ENCODE measurements at regions not wholly inside any gene's neighbourhood (a gene's known extent, or its start where the extent isn't known, plus 50 kb on each side); places are given as distances from the start of the nearest gene placed in this dataset.

DNA sequence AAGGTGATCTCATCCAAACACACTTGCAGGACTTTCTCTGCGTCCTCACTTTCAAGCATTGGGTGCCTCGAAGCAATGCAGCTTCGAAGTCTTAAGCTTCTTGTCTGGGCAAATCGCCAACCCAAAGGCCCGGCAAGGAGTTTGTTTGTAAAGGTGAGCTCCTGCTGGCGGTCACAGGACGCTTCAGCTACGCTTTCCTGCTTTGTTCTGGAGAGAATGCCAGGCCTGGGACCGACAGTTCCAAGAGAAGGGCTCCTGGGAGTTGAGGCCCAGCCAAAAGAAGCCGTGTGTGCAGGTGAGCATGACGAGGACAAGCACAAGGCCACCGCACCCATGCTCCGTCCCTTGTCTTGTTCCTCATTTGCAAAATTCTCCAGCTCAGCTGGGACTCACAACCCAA lies 106.6 kb upstream of the DOCK1 start:
- Histone ChIP-seq H3K27me3 (no peaks in the 10 kb centered on the region), H3K4me3 (no peak overlapping the region), H3K36me3 (no peaks in the 10 kb centered on the region), H3K4me1 (no peaks in the 10 kb centered on the region), H3K9me3 (peaks cover 0 to 13% (median 0%) of the 10 kb centered on the region in 11 donors), H3K27ac (no peak overlapping the region)
- TF ChIP-seq, protein P1, sequence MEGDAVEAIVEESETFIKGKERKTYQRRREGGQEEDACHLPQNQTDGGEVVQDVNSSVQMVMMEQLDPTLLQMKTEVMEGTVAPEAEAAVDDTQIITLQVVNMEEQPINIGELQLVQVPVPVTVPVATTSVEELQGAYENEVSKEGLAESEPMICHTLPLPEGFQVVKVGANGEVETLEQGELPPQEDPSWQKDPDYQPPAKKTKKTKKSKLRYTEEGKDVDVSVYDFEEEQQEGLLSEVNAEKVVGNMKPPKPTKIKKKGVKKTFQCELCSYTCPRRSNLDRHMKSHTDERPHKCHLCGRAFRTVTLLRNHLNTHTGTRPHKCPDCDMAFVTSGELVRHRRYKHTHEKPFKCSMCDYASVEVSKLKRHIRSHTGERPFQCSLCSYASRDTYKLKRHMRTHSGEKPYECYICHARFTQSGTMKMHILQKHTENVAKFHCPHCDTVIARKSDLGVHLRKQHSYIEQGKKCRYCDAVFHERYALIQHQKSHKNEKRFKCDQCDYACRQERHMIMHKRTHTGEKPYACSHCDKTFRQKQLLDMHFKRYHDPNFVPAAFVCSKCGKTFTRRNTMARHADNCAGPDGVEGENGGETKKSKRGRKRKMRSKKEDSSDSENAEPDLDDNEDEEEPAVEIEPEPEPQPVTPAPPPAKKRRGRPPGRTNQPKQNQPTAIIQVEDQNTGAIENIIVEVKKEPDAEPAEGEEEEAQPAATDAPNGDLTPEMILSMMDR (IDR thresholded peaks at IDR 0.05), result no peak
- no peak for DNase-seq
- intact Hi-C loops (cut with DNase I), result no loop called here
- ATAC-seq, result no peak
- 62 to 67% methylated on average over 13 of the region's 13 CpGs for WGBS, 2 donors

DNA sequence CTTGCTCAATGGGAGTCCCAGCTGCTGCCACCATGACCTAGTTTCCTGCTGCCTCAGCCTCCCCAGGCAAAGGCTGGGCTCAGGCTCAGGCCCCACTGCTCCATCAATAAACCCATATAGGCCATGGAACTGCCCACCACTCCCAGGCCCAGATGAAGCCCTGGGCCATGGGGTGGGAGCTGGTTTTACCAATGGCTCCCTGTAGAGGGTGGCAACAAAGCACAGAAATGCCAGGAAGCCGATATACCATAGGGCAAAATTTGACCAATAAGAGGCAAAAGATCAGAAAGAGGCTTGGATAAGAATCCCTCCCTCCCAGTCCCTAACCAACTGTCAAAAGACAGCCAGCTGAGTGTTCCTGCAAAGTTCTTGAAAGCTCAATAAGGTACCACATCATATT lies 101.8 kb upstream of the DOCK1 start:
- 86 to 90% methylated on average over 1 of the region's 1 CpG for WGBS, 2 donors
- TF ChIP-seq, protein P1 (IDR thresholded peaks at IDR 0.05), result no peak
- intact Hi-C loops (cut with DNase I), result no loop called here
- Histone ChIP-seq H3K27ac (no peak overlapping the region), H3K4me3 (no peak overlapping the region), H3K4me1 (no peaks in the 10 kb centered on the region), H3K9me3 (peaks cover 0 to 3% (median 0%) of the 10 kb centered on the region in 11 donors), H3K27me3 (no peaks in the 10 kb centered on the region), H3K36me3 (no peaks in the 10 kb centered on the region)
- no peak for ATAC-seq
- no peak for DNase-seq

DNA sequence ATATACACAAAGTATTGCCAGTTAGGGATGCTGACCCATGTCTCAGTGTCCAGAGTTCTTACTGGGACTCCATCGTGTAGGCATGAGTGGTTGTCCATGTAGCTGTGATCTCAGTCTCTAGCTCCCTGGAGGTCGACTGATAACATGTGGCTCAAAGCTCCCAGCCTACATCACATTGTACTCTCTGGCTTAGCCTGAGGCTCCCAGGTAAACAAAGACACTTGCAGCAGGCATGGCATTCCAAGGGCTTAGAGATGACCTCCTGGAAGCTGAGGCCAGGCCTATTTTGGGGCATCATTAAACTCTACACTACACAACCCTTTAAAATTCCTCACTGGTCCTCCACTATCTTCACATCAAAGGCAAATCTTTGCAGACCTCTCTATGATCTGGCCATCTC lies 100.8 kb upstream of the DOCK1 start:
- Histone ChIP-seq H3K27me3 (no peaks in the 10 kb centered on the region), H3K36me3 (no peaks in the 10 kb centered on the region), H3K4me3 (no peak overlapping the region), H3K27ac (no peak overlapping the region), H3K4me1 (no peaks in the 10 kb centered on the region), H3K9me3 (peaks cover 0 to 3% (median 0%) of the 10 kb centered on the region in 11 donors)
- no peak for ATAC-seq
- WGBS, 2 donors, result 58 to 62% methylated on average over 2 of the region's 2 CpGs
- intact Hi-C loops (cut with DNase I), result no loop called here
- TF ChIP-seq, protein P1 (IDR thresholded peaks at IDR 0.05), result no peak
- no peak for DNase-seq

DNA sequence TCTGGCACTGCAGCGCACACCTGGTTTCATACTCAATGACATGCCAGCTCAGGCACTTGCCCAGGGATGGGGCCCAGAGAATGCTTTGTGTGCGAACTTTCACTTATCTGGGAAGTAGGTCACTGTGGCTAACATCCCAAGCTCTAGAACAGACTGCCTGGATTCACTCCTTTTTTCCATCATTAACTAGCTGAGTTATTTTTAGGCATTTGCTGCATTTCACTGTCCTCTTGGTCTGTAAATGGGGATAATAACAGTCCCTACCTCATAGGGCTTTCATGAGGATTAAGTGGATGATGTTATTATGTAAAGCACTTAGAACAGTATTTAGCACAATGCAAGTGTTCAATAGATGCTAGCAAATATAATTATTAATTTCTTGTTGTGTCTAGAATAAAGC lies 98.7 kb upstream of the DOCK1 start:
- TF ChIP-seq, protein P1 (IDR thresholded peaks at IDR 0.05), result no peak
- Histone ChIP-seq H3K4me3 (no peak overlapping the region), H3K27ac (no peak overlapping the region), H3K9me3 (peaks cover 0 to 15% (median 5%) of the 10 kb centered on the region in 11 donors), H3K36me3 (no peaks in the 10 kb centered on the region), H3K4me1 (no peaks in the 10 kb centered on the region), H3K27me3 (no peaks in the 10 kb centered on the region)
- 82 to 90% methylated on average over 2 of the region's 2 CpGs for WGBS, 2 donors
- ATAC-seq (no peak), DNase-seq (no peak)
- intact Hi-C loops (cut with DNase I), result no loop called here
